ENCODE measurements at regions not wholly inside any gene's neighbourhood (a gene's known extent, or its start where the extent isn't known, plus 50 kb on each side); places are given as distances from the start of the nearest gene placed in this dataset.

GRCh38 chr18:71456206-71456605 lies 1087.9 kb downstream of the CBLN2 start:
- Mint-ChIP-seq H3K36me3 (no peaks in the 10 kb centered on the region), H3K27ac (no peak overlapping the region), H3K9me3 (no peaks in the 10 kb centered on the region), H3K4me3 (no peak overlapping the region), H3K27me3 (no peaks in the 10 kb centered on the region), H3K4me1 (ENCODE audit: low read depth) (no peaks in the 10 kb centered on the region)
- CTCF ChIA-PET = no interaction called here
- intact Hi-C loops (cut with micrococcal nuclease) = no loop called here
- DNase-seq = no peak
- POLR2A ChIA-PET = no interaction called here

GRCh38 chr18:71450257-71450656 lies 1093.9 kb downstream of the CBLN2 start:
- Mint-ChIP-seq H3K36me3 (no peaks in the 10 kb centered on the region), H3K4me1 (ENCODE audit: low read depth) (no peaks in the 10 kb centered on the region), H3K9me3 (peaks cover 6% of the 10 kb centered on the region), H3K27ac (no peak overlapping the region), H3K4me3 (no peak overlapping the region), H3K27me3 (no peaks in the 10 kb centered on the region)
- intact Hi-C loops (cut with micrococcal nuclease) = no loop called here
- no peak for DNase-seq
- POLR2A ChIA-PET = no interaction called here
- CTCF ChIA-PET = no interaction called here

GRCh38 chr18:71443706-71444480 lies 1100.2 kb downstream of the CBLN2 start:
- Mint-ChIP-seq H3K4me3 (no peak overlapping the region), H3K27ac (no peak overlapping the region), H3K9me3 (peaks cover 9% of the 10 kb centered on the region), H3K4me1 (ENCODE audit: low read depth) (no peaks in the 10 kb centered on the region), H3K27me3 (no peaks in the 10 kb centered on the region), H3K36me3 (no peaks in the 10 kb centered on the region)
- POLR2A ChIA-PET = no interaction called here
- DNase-seq = no peak
- intact Hi-C loops (cut with micrococcal nuclease) = no loop called here
- CTCF ChIA-PET = no interaction called here

GRCh38 chr18:71442731-71443141 lies 1101.4 kb downstream of the CBLN2 start:
- peaks cover 9% of the 10 kb centered on the region for H3K9me3 Mint-ChIP-seq
- ChIA-PET CTCF (no interaction called here), POLR2A (no interaction called here)
- H3K27ac Mint-ChIP-seq = no peak overlapping the region
- H3K36me3 Mint-ChIP-seq = no peaks in the 10 kb centered on the region
- intact Hi-C loops (cut with micrococcal nuclease) = no loop called here
- H3K4me1 Mint-ChIP-seq (ENCODE audit: low read depth) = no peaks in the 10 kb centered on the region
- no peaks in the 10 kb centered on the region for H3K27me3 Mint-ChIP-seq
- DNase-seq = no peak
- no peak overlapping the region for H3K4me3 Mint-ChIP-seq

GRCh38 chr18:71441156-71441555 lies 1103.0 kb downstream of the CBLN2 start:
- ChIA-PET CTCF (no interaction called here), POLR2A (no interaction called here)
- H3K4me1 Mint-ChIP-seq (ENCODE audit: low read depth) = no peaks in the 10 kb centered on the region
- H3K36me3 Mint-ChIP-seq = no peaks in the 10 kb centered on the region
- no peak overlapping the region for H3K4me3 Mint-ChIP-seq
- intact Hi-C loops (cut with micrococcal nuclease) = no loop called here
- H3K27me3 Mint-ChIP-seq = no peaks in the 10 kb centered on the region
- no peak overlapping the region for H3K27ac Mint-ChIP-seq
- peaks cover 6% of the 10 kb centered on the region for H3K9me3 Mint-ChIP-seq
- DNase-seq = no peak

- POLR2A ChIA-PET = no interaction called here
- no peaks in the 10 kb centered on the region for H3K9me3 Mint-ChIP-seq
- H3K27ac Mint-ChIP-seq = no peak overlapping the region
- CTCF ChIA-PET = no interaction called here
- H3K36me3 Mint-ChIP-seq = no peaks in the 10 kb centered on the region
- H3K4me1 Mint-ChIP-seq (ENCODE audit: low read depth) = no peaks in the 10 kb centered on the region
- H3K27me3 Mint-ChIP-seq = no peaks in the 10 kb centered on the region
- DNase-seq = no peak
- no peak overlapping the region for H3K4me3 Mint-ChIP-seq
- intact Hi-C loops (cut with micrococcal nuclease) = no loop called here
Observed at GRCh38 chr18:71437511-71437910, 1106.6 kb downstream of the CBLN2 start.

- no peak for DNase-seq
- intact Hi-C loops (cut with micrococcal nuclease) = no loop called here
- Mint-ChIP-seq H3K36me3 (no peaks in the 10 kb centered on the region), H3K4me1 (ENCODE audit: low read depth) (no peaks in the 10 kb centered on the region), H3K9me3 (no peaks in the 10 kb centered on the region), H3K27ac (no peak overlapping the region), H3K4me3 (no peak overlapping the region), H3K27me3 (no peaks in the 10 kb centered on the region)
- POLR2A ChIA-PET = no interaction called here
- CTCF ChIA-PET = no interaction called here
Observed at GRCh38 chr18:71433373-71433772, 1110.8 kb downstream of the CBLN2 start.

GRCh38 chr18:71431689-71432088 lies 1112.5 kb downstream of the CBLN2 start:
- intact Hi-C loops (cut with micrococcal nuclease) = no loop called here
- Mint-ChIP-seq H3K4me1 (ENCODE audit: low read depth) (no peaks in the 10 kb centered on the region), H3K27me3 (no peaks in the 10 kb centered on the region), H3K27ac (no peak overlapping the region), H3K4me3 (no peak overlapping the region), H3K36me3 (no peaks in the 10 kb centered on the region), H3K9me3 (no peaks in the 10 kb centered on the region)
- ChIA-PET POLR2A (no interaction called here), CTCF (no interaction called here)
- DNase-seq = no peak

GRCh38 chr18:71431171-71431570 lies 1113.0 kb downstream of the CBLN2 start:
- POLR2A ChIA-PET = no interaction called here
- H3K4me1 Mint-ChIP-seq (ENCODE audit: low read depth) = no peaks in the 10 kb centered on the region
- intact Hi-C loops (cut with micrococcal nuclease) = no loop called here

GRCh38 chr18:71426441-71426840 lies 1117.7 kb downstream of the CBLN2 start:
- intact Hi-C loops (cut with micrococcal nuclease) = no loop called here
- Mint-ChIP-seq H3K4me3 (no peak overlapping the region), H3K27me3 (no peaks in the 10 kb centered on the region), H3K27ac (no peak overlapping the region), H3K36me3 (no peaks in the 10 kb centered on the region), H3K4me1 (ENCODE audit: low read depth) (no peaks in the 10 kb centered on the region), H3K9me3 (no peaks in the 10 kb centered on the region)
- DNase-seq = no peak
- ChIA-PET CTCF (no interaction called here), POLR2A (no interaction called here)

More at GRCh38 chr18:71431171-71431570, 1113.0 kb downstream of the CBLN2 start:
- Mint-ChIP-seq H3K27ac (no peak overlapping the region), H3K27me3 (no peaks in the 10 kb centered on the region), H3K36me3 (no peaks in the 10 kb centered on the region), H3K4me3 (no peak overlapping the region), H3K9me3 (no peaks in the 10 kb centered on the region)
- CTCF ChIA-PET = no interaction called here
- DNase-seq = no peak

- Mint-ChIP-seq H3K36me3 (no peaks in the 10 kb centered on the region), H3K9me3 (no peaks in the 10 kb centered on the region), H3K4me1 (ENCODE audit: low read depth) (no peaks in the 10 kb centered on the region), H3K27me3 (no peaks in the 10 kb centered on the region), H3K4me3 (no peak overlapping the region), H3K27ac (no peak overlapping the region)
- no peak for DNase-seq
- intact Hi-C loops (cut with micrococcal nuclease) = no loop called here
- ChIA-PET POLR2A (no interaction called here), CTCF (interaction anchor here (0.6 kb wide), 1 partner anchor 23 kb away, joined by 3 read pairs; no protein-coding TSS in a partner anchor)
Observed at GRCh38 chr18:71405169-71405809, 1116.4 kb downstream of the SOCS6 start.

GRCh38 chr18:71403501-71403900 lies 1114.7 kb downstream of the SOCS6 start:
- ChIA-PET CTCF (no interaction called here), POLR2A (no interaction called here)
- Mint-ChIP-seq H3K36me3 (no peaks in the 10 kb centered on the region), H3K9me3 (no peaks in the 10 kb centered on the region), H3K4me1 (ENCODE audit: low read depth) (no peaks in the 10 kb centered on the region), H3K27me3 (no peaks in the 10 kb centered on the region), H3K27ac (no peak overlapping the region), H3K4me3 (no peak overlapping the region)
- intact Hi-C loops (cut with micrococcal nuclease) = no loop called here
- DNase-seq = no peak

- H3K27me3 Mint-ChIP-seq = no peaks in the 10 kb centered on the region
- no peak for DNase-seq
- intact Hi-C loops (cut with micrococcal nuclease) = no loop called here
- H3K4me3 Mint-ChIP-seq = no peak overlapping the region
- H3K36me3 Mint-ChIP-seq = no peaks in the 10 kb centered on the region
- H3K27ac Mint-ChIP-seq = no peak overlapping the region
- H3K9me3 Mint-ChIP-seq = no peaks in the 10 kb centered on the region
- no peaks in the 10 kb centered on the region for H3K4me1 Mint-ChIP-seq (ENCODE audit: low read depth)
- ChIA-PET CTCF (no interaction called here), POLR2A (no interaction called here)
Observed at GRCh38 chr18:71398531-71398930, 1109.7 kb downstream of the SOCS6 start.

Data from activated CD4-positive, alpha-beta memory T cell treated with anti-CD3 and anti-CD28 coated beads for 36 hours (primary cell).